ENCODE measurements at regions not wholly inside any gene's neighbourhood (a gene's known extent, or its start where the extent isn't known, plus 50 kb on each side); places are given as distances from the start of the nearest gene placed in this dataset.

- Histone ChIP-seq H3K27me3 (ENCODE audit: control insufficient read depth in 1 of 2, insufficient read depth in 2 of 2, low read length in 1 of 2) (no peaks in the 10 kb centered on the region), H3K9me3 (ENCODE audit: control insufficient read depth, low read length) (no peaks in the 10 kb centered on the region), H3K27ac (ENCODE audit: low read depth in 1 of 2, low read length in 2 of 2) (no peak overlapping the region), H3K4me1 (ENCODE audit: control insufficient read depth in 1 of 2, insufficient read depth in 2 of 2, low read length in 2 of 2) (no peaks in the 10 kb centered on the region), H3K4me3 (ENCODE audit: low read length in 2 of 2) (no peak overlapping the region), H3K36me3 (ENCODE audit: control insufficient read depth in 1 of 2, insufficient read depth in 2 of 2, low read length in 1 of 2) (no peaks in the 10 kb centered on the region)
- DNase-seq (no peak), ATAC-seq (ENCODE audit: low FRiP score) (no peak)
- intact Hi-C loops (cut with DNase I): no loop called here
- 44 to 51% methylated on average over 5 of the region's 5 CpGs for WGBS, 2 donors
These were observed 173.1 kb upstream of the LYSMD4 start for GRCh38 chr15:99906311-99906710.

DNA sequence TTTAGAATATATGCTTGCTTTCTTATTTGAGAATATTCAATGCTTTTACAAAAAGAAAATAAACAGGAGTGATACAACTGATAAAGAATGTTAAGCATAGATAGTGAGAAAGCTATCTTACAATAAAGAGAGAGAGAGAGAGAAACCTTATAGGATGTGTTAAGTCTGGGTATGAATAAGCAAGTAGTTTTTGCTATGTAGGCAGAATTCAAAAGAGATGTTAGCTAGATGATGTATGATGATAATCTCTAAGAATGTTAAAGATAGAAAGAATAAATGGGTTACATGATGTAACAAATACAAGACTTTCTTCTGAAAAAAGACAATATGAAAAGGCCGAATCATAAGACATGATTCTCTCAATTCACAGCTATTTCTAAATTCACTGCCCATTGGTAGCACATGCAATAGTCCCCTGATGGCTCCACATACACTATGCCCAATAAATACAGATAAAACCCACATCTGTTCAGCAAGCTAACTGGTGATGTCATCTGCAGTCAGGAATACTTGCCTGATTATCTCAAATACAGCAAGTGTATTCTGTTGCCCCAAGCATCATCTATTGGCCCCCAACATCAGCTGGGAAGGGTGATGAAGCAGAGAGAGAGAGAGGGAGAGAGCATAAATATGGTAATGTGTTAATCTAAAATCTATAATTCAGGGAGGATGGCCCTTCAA lies 169.2 kb upstream of the LYSMD4 start:
- Histone ChIP-seq H3K36me3 (ENCODE audit: control insufficient read depth in 1 of 2, insufficient read depth in 2 of 2, low read length in 1 of 2) (no peaks in the 10 kb centered on the region), H3K4me3 (ENCODE audit: low read length in 2 of 2) (no peak overlapping the region), H3K4me1 (ENCODE audit: control insufficient read depth in 1 of 2, insufficient read depth in 2 of 2, low read length in 2 of 2) (no peaks in the 10 kb centered on the region), H3K27me3 (ENCODE audit: control insufficient read depth in 1 of 2, insufficient read depth in 2 of 2, low read length in 1 of 2) (no peaks in the 10 kb centered on the region), H3K27ac (ENCODE audit: low read depth in 1 of 2, low read length in 2 of 2) (no peak overlapping the region), H3K9me3 (ENCODE audit: control insufficient read depth, low read length) (no peaks in the 10 kb centered on the region)
- no peak for ATAC-seq (ENCODE audit: low FRiP score)
- no peak for DNase-seq
- 97 to 100% methylated on average over 1 of the region's 1 CpG for WGBS, 2 donors
- intact Hi-C loops (cut with DNase I): no loop called here

DNA sequence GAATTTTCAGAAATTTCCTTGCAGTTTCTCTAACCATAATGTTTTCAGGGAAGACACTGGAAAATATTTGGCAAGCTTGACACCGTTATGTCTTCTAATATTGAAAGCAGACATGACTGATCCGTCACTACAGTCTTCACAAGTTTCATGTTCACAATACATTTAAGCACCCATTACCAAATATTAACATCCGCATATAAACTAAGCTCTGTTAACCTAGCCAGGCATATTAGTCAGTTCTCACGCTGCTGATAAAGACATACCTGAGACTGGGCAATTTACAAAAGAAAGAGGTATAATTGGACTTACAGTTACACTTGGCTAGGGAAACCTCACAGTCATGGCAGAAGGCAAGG lies 162.7 kb upstream of the LYSMD4 start:
- 94 to 98% methylated on average over 4 of the region's 4 CpGs for WGBS, 2 donors
- Histone ChIP-seq H3K36me3 (ENCODE audit: control insufficient read depth in 1 of 2, insufficient read depth in 2 of 2, low read length in 1 of 2) (no peaks in the 10 kb centered on the region), H3K27ac (ENCODE audit: low read depth in 1 of 2, low read length in 2 of 2) (no peak overlapping the region), H3K9me3 (ENCODE audit: control insufficient read depth, low read length) (no peaks in the 10 kb centered on the region), H3K4me3 (ENCODE audit: low read length in 2 of 2) (no peak overlapping the region), H3K27me3 (ENCODE audit: control insufficient read depth in 1 of 2, insufficient read depth in 2 of 2, low read length in 1 of 2) (no peaks in the 10 kb centered on the region), H3K4me1 (ENCODE audit: control insufficient read depth in 1 of 2, insufficient read depth in 2 of 2, low read length in 2 of 2) (no peaks in the 10 kb centered on the region)
- no peak for ATAC-seq (ENCODE audit: low FRiP score)
- intact Hi-C loops (cut with DNase I): no loop called here
- DNase-seq: no peak

GRCh38 chr15:99895189-99895955 lies 162.1 kb upstream of the LYSMD4 start:
- Histone ChIP-seq H3K4me3 (ENCODE audit: low read length in 2 of 2) (no peak overlapping the region), H3K36me3 (ENCODE audit: control insufficient read depth in 1 of 2, insufficient read depth in 2 of 2, low read length in 1 of 2) (no peaks in the 10 kb centered on the region), H3K27ac (ENCODE audit: low read depth in 1 of 2, low read length in 2 of 2) (no peak overlapping the region), H3K4me1 (ENCODE audit: control insufficient read depth in 1 of 2, insufficient read depth in 2 of 2, low read length in 2 of 2) (no peaks in the 10 kb centered on the region), H3K27me3 (ENCODE audit: control insufficient read depth in 1 of 2, insufficient read depth in 2 of 2, low read length in 1 of 2) (no peaks in the 10 kb centered on the region), H3K9me3 (ENCODE audit: control insufficient read depth, low read length) (no peaks in the 10 kb centered on the region)
- ATAC-seq (ENCODE audit: low FRiP score) (no peak), DNase-seq (no peak)
- 91 to 94% methylated on average over 4 of the region's 4 CpGs for WGBS, 2 donors
- intact Hi-C loops (cut with DNase I): no loop called here

DNA sequence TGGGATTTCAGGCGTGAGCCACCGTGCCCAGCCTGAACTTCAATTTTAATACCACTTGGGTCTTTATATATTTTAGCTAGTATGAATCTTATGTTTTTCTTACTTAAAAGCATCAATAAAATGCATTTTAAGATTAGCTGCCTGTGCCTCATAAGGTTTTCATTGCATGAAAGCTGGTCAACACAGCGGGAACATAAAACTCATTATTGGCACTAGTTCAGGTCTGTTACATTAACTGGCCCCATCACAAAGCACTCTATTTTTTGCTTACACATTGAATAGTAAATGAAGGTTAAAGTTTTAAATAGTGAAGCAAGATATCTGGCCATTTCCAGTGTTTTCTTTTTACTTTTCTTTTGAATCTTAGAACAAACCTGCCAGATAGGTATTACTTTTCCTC lies 145.6 kb upstream of the LYSMD4 start:
- DNase-seq (no peak), ATAC-seq (ENCODE audit: low FRiP score) (no peak)
- H3K27me3 ChIP-seq (ENCODE audit: control insufficient read depth in 1 of 2, insufficient read depth in 2 of 2, low read length in 1 of 2): no peaks in the 10 kb centered on the region
- no peak overlapping the region for H3K4me3 ChIP-seq (ENCODE audit: low read length in 2 of 2)
- intact Hi-C loops (cut with DNase I): no loop called here
- WGBS, 2 donors: 88 to 98% methylated on average over 3 of the region's 3 CpGs
- H3K27ac ChIP-seq (ENCODE audit: low read depth in 1 of 2, low read length in 2 of 2): no peak overlapping the region
- no peaks in the 10 kb centered on the region for H3K4me1 ChIP-seq (ENCODE audit: control insufficient read depth in 1 of 2, insufficient read depth in 2 of 2, low read length in 2 of 2)
- no peaks in the 10 kb centered on the region for H3K9me3 ChIP-seq (ENCODE audit: control insufficient read depth, low read length)
- H3K36me3 ChIP-seq (ENCODE audit: control insufficient read depth in 1 of 2, insufficient read depth in 2 of 2, low read length in 1 of 2): no peaks in the 10 kb centered on the region

- intact Hi-C loops (cut with DNase I): no loop called here
- no peak overlapping the region for H3K27ac ChIP-seq (ENCODE audit: low read depth in 1 of 2, low read length in 2 of 2)
- no peaks in the 10 kb centered on the region for H3K9me3 ChIP-seq (ENCODE audit: control insufficient read depth, low read length)
- no peak overlapping the region for H3K4me3 ChIP-seq (ENCODE audit: low read length in 2 of 2)
- no peaks in the 10 kb centered on the region for H3K4me1 ChIP-seq (ENCODE audit: control insufficient read depth in 1 of 2, insufficient read depth in 2 of 2, low read length in 2 of 2)
- DNase-seq: no peak
- H3K27me3 ChIP-seq (ENCODE audit: control insufficient read depth in 1 of 2, insufficient read depth in 2 of 2, low read length in 1 of 2): no peaks in the 10 kb centered on the region
- ATAC-seq (ENCODE audit: low FRiP score): no peak
- WGBS, 2 donors: 83% methylated on average over 2 of the region's 2 CpGs
- H3K36me3 ChIP-seq (ENCODE audit: control insufficient read depth in 1 of 2, insufficient read depth in 2 of 2, low read length in 1 of 2): no peaks in the 10 kb centered on the region
These were observed 140.2 kb upstream of the LYSMD4 start for GRCh38 chr15:99873451-99873850.

DNA sequence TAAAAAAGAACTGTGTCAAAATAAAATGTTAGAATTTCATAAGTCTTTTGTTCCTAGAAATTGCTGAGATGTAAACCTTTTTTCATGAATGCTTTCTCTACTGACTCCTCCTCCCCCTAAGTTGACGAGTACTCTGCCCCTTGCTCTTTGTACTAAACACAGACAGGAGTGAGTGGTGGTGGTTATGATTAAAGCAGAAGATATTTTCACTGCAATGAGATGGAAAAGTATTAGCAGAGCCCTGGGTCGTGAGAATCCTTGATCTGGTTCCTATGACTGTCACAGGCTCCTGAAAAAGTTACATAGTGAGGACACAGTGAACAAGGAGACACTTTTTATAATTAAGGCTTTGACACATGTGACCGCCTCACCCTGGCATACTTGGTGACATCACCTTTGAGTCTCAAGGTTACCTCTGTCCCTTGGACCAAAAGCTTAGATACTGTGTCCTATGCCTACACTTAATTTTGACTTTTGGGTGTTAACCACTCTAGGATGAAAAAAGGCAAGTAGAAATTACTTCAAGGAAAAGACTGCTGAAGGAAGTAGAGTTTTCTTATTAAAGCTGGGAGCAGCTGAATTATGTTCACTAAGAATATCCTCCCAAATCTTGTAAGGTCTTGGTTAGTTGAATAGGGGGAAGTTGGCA lies 130.4 kb upstream of the LYSMD4 start:
- Histone ChIP-seq H3K4me1 (ENCODE audit: control insufficient read depth in 1 of 2, insufficient read depth in 2 of 2, low read length in 2 of 2) (no peaks in the 10 kb centered on the region), H3K36me3 (ENCODE audit: control insufficient read depth in 1 of 2, insufficient read depth in 2 of 2, low read length in 1 of 2) (no peaks in the 10 kb centered on the region), H3K27ac (ENCODE audit: low read depth in 1 of 2, low read length in 2 of 2) (no peak overlapping the region), H3K4me3 (ENCODE audit: low read length in 2 of 2) (no peak overlapping the region), H3K27me3 (ENCODE audit: control insufficient read depth in 1 of 2, insufficient read depth in 2 of 2, low read length in 1 of 2) (no peaks in the 10 kb centered on the region), H3K9me3 (ENCODE audit: control insufficient read depth, low read length) (no peaks in the 10 kb centered on the region)
- DNase-seq (no peak), ATAC-seq (ENCODE audit: low FRiP score) (no peak)
- intact Hi-C loops (cut with DNase I): no loop called here
- 86 to 91% methylated on average over 3 of the region's 3 CpGs for WGBS, 2 donors

- ATAC-seq (ENCODE audit: low FRiP score) (no peak), DNase-seq (no peak)
- Histone ChIP-seq H3K4me3 (ENCODE audit: low read length in 2 of 2) (no peak overlapping the region), H3K9me3 (ENCODE audit: control insufficient read depth, low read length) (no peaks in the 10 kb centered on the region), H3K27me3 (ENCODE audit: control insufficient read depth in 1 of 2, insufficient read depth in 2 of 2, low read length in 1 of 2) (no peaks in the 10 kb centered on the region), H3K4me1 (ENCODE audit: control insufficient read depth in 1 of 2, insufficient read depth in 2 of 2, low read length in 2 of 2) (no peaks in the 10 kb centered on the region), H3K27ac (ENCODE audit: low read depth in 1 of 2, low read length in 2 of 2) (no peak overlapping the region), H3K36me3 (ENCODE audit: control insufficient read depth in 1 of 2, insufficient read depth in 2 of 2, low read length in 1 of 2) (no peaks in the 10 kb centered on the region)
- WGBS, 2 donors: 92 to 97% methylated on average over 1 of the region's 1 CpG
- intact Hi-C loops (cut with DNase I): no loop called here
These were observed 124.6 kb upstream of the LYSMD4 start for GRCh38 chr15:99857836-99858235.

DNA sequence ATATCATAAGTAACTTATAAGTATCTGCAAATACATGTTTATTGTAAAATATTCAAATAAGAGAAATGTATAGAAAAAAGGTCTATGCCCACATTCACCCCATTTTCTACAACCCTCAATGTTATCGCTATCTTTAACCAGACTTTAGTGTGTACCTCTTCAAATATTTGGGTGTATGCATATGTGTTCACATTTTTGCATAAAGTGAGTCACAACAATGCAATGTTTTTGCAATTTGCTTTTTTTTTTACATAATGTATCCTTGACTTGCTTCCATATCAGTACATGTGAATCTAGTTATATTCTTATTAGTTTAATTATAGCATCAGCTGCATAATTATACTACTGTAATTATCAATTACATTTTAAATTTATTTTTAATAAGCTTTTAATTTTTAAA lies 117.3 kb upstream of the LYSMD4 start:
- 95 to 97% methylated on average over 1 of the region's 1 CpG for WGBS, 2 donors

More for the DNA sequence above, 117.3 kb upstream of the LYSMD4 start:
- H3K36me3 ChIP-seq (ENCODE audit: control insufficient read depth in 1 of 2, insufficient read depth in 2 of 2, low read length in 1 of 2): no peaks in the 10 kb centered on the region
- no peaks in the 10 kb centered on the region for H3K4me1 ChIP-seq (ENCODE audit: control insufficient read depth in 1 of 2, insufficient read depth in 2 of 2, low read length in 2 of 2)
- no peaks in the 10 kb centered on the region for H3K27me3 ChIP-seq (ENCODE audit: control insufficient read depth in 1 of 2, insufficient read depth in 2 of 2, low read length in 1 of 2)
- no peak overlapping the region for H3K4me3 ChIP-seq (ENCODE audit: low read length in 2 of 2)
- no peaks in the 10 kb centered on the region for H3K9me3 ChIP-seq (ENCODE audit: control insufficient read depth, low read length)
- ATAC-seq (ENCODE audit: low FRiP score) (no peak), DNase-seq (no peak)
- intact Hi-C loops (cut with DNase I): no loop called here
- no peak overlapping the region for H3K27ac ChIP-seq (ENCODE audit: low read depth in 1 of 2, low read length in 2 of 2)
